Gastroesophageal sphincter (tissue), 4 donors: ENCODE measurements at regions not wholly inside any gene's neighbourhood (a gene's known extent, or its start where the extent isn't known, plus 50 kb on each side); places are given as distances from the start of the nearest gene placed in this dataset.
A peak's percentile ranks its signal among the peaks of the same experiment; 100 is the strongest.

ENCODE experiments used
- ATAC-seq: fragments of 150-250 bp; one replicate; pipeline ENCODE4 v1.9.1; 2016; ENCODE audit warnings: mild to moderate bottlenecking, moderate library complexity
- H3K27ac ChIP-seq, 4 donors: fragments of 200-600 bp; sonication (generic) in 3 of 4; 1 replicate in 3 of 4; 2 replicates in 1 of 4; pipeline ENCODE4 v1.5.1; 2016 to 2019
- H3K27me3 ChIP-seq: fragments of 200-600 bp; sonication (generic); one replicate; pipeline ENCODE4 v1.5.1; 2019
- H3K36me3 ChIP-seq, 2 donors: fragments of 200-600 bp; sonication (generic); one replicate each; pipeline ENCODE4 v1.5.1; 2019; ENCODE audit warnings: control low read depth in 1 of 2
- H3K4me1 ChIP-seq, 3 donors: fragments of 200-600 bp; sonication (generic); 1 replicate in 2 of 3; 2 replicates in 1 of 3; pipeline ENCODE4 v1.5.1; 2016 to 2019; ENCODE audit warnings: control low read depth in 2 of 3
- H3K4me3 ChIP-seq, 2 donors: fragments of 200-600 bp; sonication (generic); one replicate each; pipeline ENCODE4 v1.5.1; 2019; ENCODE audit warnings: mild to moderate bottlenecking in 1 of 2, moderate library complexity in 1 of 2
- H3K9me3 ChIP-seq, 3 donors: fragments of 200-600 bp; sonication (generic); one replicate each; pipeline ENCODE4 v1.5.1; 2017 to 2019; ENCODE audit warnings: control low read depth in 2 of 3
- CTCF ChIP-seq, 4 experiments: fragments of 200-600 bp in 2 of 4; fragments of 450-650 bp in 2 of 4; sonication (generic) in 1 of 4; IDR thresholded peaks; one replicate each; pipeline ENCODE4 v1.5.1; 2017 to 2019; ENCODE audit warnings: antibody characterized with exemption in 4 of 4, mild to moderate bottlenecking in 2 of 4, moderate library complexity in 2 of 4
- EP300 ChIP-seq: sonication (generic); formaldehyde crosslinking; IDR thresholded peaks from one replicate; pipeline ENCODE4 v1.6.1; 2017; ENCODE audit warnings: antibody characterized with exemption, mild to moderate bottlenecking
- POLR2A ChIP-seq, 2 donors: fragments of 450-650 bp; IDR thresholded peaks; one replicate each; pipeline ENCODE4 v1.6.1; 2017; ENCODE audit warnings: antibody characterized with exemption in 2 of 2, mild to moderate bottlenecking in 2 of 2, moderate library complexity in 1 of 2
- POLR2AphosphoS5 ChIP-seq: sonication (generic); formaldehyde crosslinking; IDR thresholded peaks from one replicate; pipeline ENCODE4 v1.6.1; 2017; ENCODE audit warnings: antibody characterized with exemption
- WGBS, 2 donors: methylation state at CpG; one replicate each; pipeline ENCODE4 v1.1.5; 2018; ENCODE audit warnings: low coverage in 1 of 2; 5-methylcytosine and 5-hydroxymethylcytosine counted together

GRCh38 chr15:100759698-100760356 lies 119.8 kb upstream of the ALDH1A3 start:
- Histone ChIP-seq H3K27me3 (peaks cover 5% of the 10 kb centered on the region), H3K27ac (peak overlapping the region in 2 of 4 donors; percentile 3 to 33), H3K36me3 (no peaks in the 10 kb centered on the region), H3K4me1 (peaks cover 0 to 15% (median 0%) of the 10 kb centered on the region in 3 donors), H3K4me3 (no peak overlapping the region), H3K9me3 (no peaks in the 10 kb centered on the region)
- 46 to 61% methylated on average over 3 to 7 of the region's 12 CpGs for WGBS, 2 donors
- TF ChIP-seq POLR2AphosphoS5: no peak
- no peak for TF ChIP-seq EP300
- no peak for TF ChIP-seq POLR2A (IDR thresholded peaks at IDR 0.05)
- no peak for TF ChIP-seq CTCF (IDR thresholded peaks at IDR 0.05)
- peak; percentile 66 for ATAC-seq

- Histone ChIP-seq H3K27me3 (peaks cover 5% of the 10 kb centered on the region), H3K9me3 (no peaks in the 10 kb centered on the region), H3K36me3 (no peaks in the 10 kb centered on the region), H3K4me1 (peaks cover 0 to 15% (median 0%) of the 10 kb centered on the region in 3 donors), H3K27ac (no peak overlapping the region), H3K4me3 (no peak overlapping the region)
- WGBS, 2 donors: 79 to 82% methylated on average over 3 to 4 of the region's 6 CpGs
- no peak for ATAC-seq
- TF ChIP-seq EP300 (no peak), CTCF (IDR thresholded peaks at IDR 0.05) (no peak), POLR2A (IDR thresholded peaks at IDR 0.05) (no peak), POLR2AphosphoS5 (no peak)
These were observed 119.2 kb upstream of the ALDH1A3 start for GRCh38 chr15:100760357-100760903.

DNA sequence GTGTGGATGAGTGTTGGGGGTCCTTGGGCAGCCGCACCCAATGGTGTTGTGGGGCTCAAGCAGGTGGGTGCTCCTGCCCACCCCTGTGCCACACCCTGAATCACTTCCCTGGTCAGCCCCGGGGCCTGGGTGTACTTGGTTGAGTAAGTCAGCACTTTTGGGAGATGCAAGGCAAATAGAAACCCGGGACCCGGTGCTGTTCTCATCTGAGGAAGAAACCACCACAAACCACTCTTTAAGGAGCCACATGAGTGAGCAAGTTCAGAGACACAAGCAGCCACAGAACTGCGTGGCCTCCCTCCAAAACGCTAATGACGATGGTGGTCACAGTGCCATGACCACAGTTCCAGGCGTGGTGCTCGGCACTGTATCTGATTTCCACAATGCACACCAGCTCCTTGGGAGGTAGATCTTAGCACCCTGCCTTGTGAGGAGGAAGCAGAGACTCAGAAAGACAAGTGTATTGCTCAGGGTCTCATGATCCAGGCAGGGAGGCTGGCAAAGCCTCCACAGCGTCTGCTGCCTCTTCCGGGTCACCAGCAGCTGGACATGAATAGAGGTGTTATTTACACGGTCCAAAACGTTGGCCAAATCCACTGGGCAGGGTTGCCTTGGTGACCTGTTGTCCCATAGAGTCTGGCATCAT lies 118.2 kb upstream of the ALDH1A3 start:
- no peak for TF ChIP-seq EP300
- TF ChIP-seq CTCF (IDR thresholded peaks at IDR 0.05): no peak
- no peak for TF ChIP-seq POLR2AphosphoS5
- ATAC-seq: no peak
- WGBS, 2 donors: 92% methylated on average over 4 of the region's 13 CpGs; no CpG with 5 or more reads in 1 of the 2 donors
- no peaks in the 10 kb centered on the region for H3K9me3 ChIP-seq
- H3K27ac ChIP-seq: no peak overlapping the region
- H3K4me3 ChIP-seq: no peak overlapping the region
- peaks cover 0 to 15% (median 0%) of the 10 kb centered on the region in 3 donors for H3K4me1 ChIP-seq
- peaks cover 5% of the 10 kb centered on the region for H3K27me3 ChIP-seq
- no peaks in the 10 kb centered on the region for H3K36me3 ChIP-seq

DNA sequence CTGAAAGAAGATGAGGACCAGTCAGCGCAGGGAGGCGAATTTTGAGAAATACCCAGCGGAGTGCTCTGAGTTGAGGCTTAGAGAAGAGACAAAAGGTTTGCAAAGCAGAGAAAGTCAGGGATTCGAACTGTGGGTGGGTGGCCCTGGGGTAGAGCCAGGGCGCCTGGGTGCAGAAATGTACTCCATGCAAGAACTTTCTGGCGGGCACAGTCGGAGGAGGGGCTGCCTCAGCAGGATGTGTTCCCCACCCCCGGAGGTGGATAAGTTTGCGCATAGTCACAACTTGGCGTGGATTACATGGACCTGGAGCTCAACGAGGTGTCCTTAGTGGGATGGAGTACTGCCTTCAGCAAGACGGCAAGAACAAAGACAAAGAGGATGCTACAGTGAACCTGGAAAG lies 117.3 kb upstream of the ALDH1A3 start:
- H3K36me3 ChIP-seq: no peaks in the 10 kb centered on the region
- no peaks in the 10 kb centered on the region for H3K9me3 ChIP-seq
- no peak overlapping the region for H3K27ac ChIP-seq
- H3K27me3 ChIP-seq: peaks cover 5% of the 10 kb centered on the region
- no peak for ATAC-seq
- peaks cover 0 to 15% (median 0%) of the 10 kb centered on the region in 3 donors for H3K4me1 ChIP-seq
- H3K4me3 ChIP-seq: no peak overlapping the region
- WGBS, 2 donors: 80 to 82% methylated on average over 8 to 12 of the region's 12 CpGs
- TF ChIP-seq POLR2AphosphoS5 (no peak), CTCF (IDR thresholded peaks at IDR 0.05) (no peak), EP300 (no peak), POLR2A (IDR thresholded peaks at IDR 0.05) (no peak)
